ENCODE measurements at regions not wholly inside any gene's neighbourhood (a gene's known extent, or its start where the extent isn't known, plus 50 kb on each side); places are given as distances from the start of the nearest gene placed in this dataset.

GRCh38 chr13:74452176-74452575 lies 318.0 kb upstream of the KLF12 start (continued):
- TF ChIP-seq ZNF462 (CRISPR knock-in tag; IDR thresholded peaks at IDR 0.05) (no peak), EZH2phosphoT487 (IDR thresholded peaks at IDR 0.05; ENCODE audit: unreplicated experiment) (no peak)

DNA sequence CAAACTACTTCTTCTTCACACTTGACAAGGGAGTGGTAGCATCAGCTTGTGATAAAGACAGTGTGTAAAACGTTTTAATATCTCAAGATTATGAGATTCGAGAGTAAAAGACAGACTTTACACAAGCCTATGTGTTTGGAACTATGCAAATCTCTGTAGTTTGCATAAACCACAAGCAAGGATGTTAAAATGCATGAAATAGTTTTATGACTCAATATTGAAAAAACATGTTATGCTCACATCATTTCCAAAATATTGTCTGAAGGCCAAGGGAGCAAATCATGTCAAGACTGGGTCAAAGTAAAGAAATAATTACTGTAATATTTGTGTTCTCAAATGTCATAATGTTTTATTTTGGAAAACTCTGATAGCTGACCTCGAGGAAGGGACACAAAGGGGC lies 316.8 kb upstream of the KLF12 start:
- H3K4me2 ChIP-seq = no peak overlapping the region
- Mint-ChIP-seq H3K4me1 (peaks cover 2% of the 10 kb centered on the region; the same call in 1 of the 3 replicates), H3K27me3 (ENCODE audit: insufficient read depth, low read depth, poor library complexity) (peaks cover 2% of the 10 kb centered on the region), H3K4me3 (no peak overlapping the region), H3K27ac (no peak overlapping the region), H3K36me3 (ENCODE audit: low read depth) (no peaks in the 10 kb centered on the region), H3K9me3 (no peaks in the 10 kb centered on the region)
- H3K36me3 ChIP-seq (ENCODE audit: insufficient read depth) = no peaks in the 10 kb centered on the region
- no peaks in the 10 kb centered on the region for H3K27me3 ChIP-seq (ENCODE audit: insufficient read depth)
- ATAC-seq (no peak), DNase-seq (ENCODE audit: low spot score) (no peak)
- H4K20me1 ChIP-seq (replicated peaks; ENCODE audit: insufficient read depth) = no peaks in the 10 kb centered on the region
- H3K79me2 ChIP-seq (replicated peaks; ENCODE audit: insufficient read depth) = no peaks in the 10 kb centered on the region
- no peaks in the 10 kb centered on the region for H3F3A ChIP-seq (replicated peaks; ENCODE audit: low read depth)
- no peaks in the 10 kb centered on the region for H3K4me1 ChIP-seq (ENCODE audit: insufficient read depth)
- H3K27ac ChIP-seq (ENCODE audit: low read depth) = no peak overlapping the region
- H3K4me3 ChIP-seq = no peak overlapping the region
- no peaks in the 10 kb centered on the region; the same call in 1 of the 2 replicates for H3K9me2 ChIP-seq (ENCODE audit: insufficient read depth)
- H2AFZ ChIP-seq = no peak overlapping the region
- no peak for TF ChIP-seq ZNF331 (CRISPR knock-in tag; IDR thresholded peaks at IDR 0.05; ENCODE audit: low read depth)
- no peak for TF ChIP-seq JUNB (IDR thresholded peaks at IDR 0.05; ENCODE audit: unreplicated experiment)
- no peak for TF ChIP-seq EZH2phosphoT487 (IDR thresholded peaks at IDR 0.05; ENCODE audit: unreplicated experiment)
- TF ChIP-seq STAT1 (IDR thresholded peaks at IDR 0.05; ENCODE audit: unreplicated experiment) = no peak
- no peak for TF ChIP-seq CREB1 (CRISPR knock-in tag; IDR thresholded peaks at IDR 0.05; ENCODE audit: low read depth)
- no peak for TF ChIP-seq NANOG (IDR thresholded peaks at IDR 0.05; ENCODE audit: borderline replicate concordance)
- no peak for TF ChIP-seq EZH2 (IDR thresholded peaks at IDR 0.05; ENCODE audit: low read depth, unreplicated experiment)
- no peak for TF ChIP-seq ETS1 (IDR thresholded peaks at IDR 0.05)
- TF ChIP-seq, protein P1, sequence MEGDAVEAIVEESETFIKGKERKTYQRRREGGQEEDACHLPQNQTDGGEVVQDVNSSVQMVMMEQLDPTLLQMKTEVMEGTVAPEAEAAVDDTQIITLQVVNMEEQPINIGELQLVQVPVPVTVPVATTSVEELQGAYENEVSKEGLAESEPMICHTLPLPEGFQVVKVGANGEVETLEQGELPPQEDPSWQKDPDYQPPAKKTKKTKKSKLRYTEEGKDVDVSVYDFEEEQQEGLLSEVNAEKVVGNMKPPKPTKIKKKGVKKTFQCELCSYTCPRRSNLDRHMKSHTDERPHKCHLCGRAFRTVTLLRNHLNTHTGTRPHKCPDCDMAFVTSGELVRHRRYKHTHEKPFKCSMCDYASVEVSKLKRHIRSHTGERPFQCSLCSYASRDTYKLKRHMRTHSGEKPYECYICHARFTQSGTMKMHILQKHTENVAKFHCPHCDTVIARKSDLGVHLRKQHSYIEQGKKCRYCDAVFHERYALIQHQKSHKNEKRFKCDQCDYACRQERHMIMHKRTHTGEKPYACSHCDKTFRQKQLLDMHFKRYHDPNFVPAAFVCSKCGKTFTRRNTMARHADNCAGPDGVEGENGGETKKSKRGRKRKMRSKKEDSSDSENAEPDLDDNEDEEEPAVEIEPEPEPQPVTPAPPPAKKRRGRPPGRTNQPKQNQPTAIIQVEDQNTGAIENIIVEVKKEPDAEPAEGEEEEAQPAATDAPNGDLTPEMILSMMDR (conservative IDR thresholded peaks at IDR 0.05; ENCODE audit: low read depth in 2 of 2) = no peak
